ENCODE measurements at regions not wholly inside any gene's neighbourhood (a gene's known extent, or its start where the extent isn't known, plus 50 kb on each side); places are given as distances from the start of the nearest gene placed in this dataset.

DNA sequence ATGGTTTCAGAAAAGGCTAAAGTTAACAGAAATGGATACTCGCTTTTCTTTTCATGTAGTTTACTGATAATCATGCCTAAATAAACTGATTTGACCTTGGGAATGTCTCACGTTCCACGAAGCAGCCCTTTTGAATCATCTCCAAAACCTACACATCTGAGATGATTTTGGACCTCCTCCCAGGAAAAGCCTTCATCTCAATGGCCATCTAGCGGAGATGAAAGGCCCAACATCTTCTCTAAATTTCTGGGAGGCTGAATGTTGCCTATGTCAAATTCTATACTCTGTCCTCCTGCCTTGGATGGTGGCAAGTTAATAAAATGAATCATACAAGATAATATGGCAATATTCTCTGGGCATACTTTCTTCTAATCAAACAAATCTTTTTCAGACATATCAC, 448.5 kb downstream of the ZEB2 start:
- H3K27me3 ChIP-seq (ENCODE audit: low read length), result no peaks in the 10 kb centered on the region
- no peak for TF ChIP-seq EZH2phosphoT487 (conservative IDR thresholded peaks at IDR 0.05; ENCODE audit: low read length)
- TF ChIP-seq CTCF (IDR thresholded peaks at IDR 0.05; ENCODE audit: insufficient read depth, low read length, poor library complexity, severe bottlenecking), result no peak
- H2AFZ ChIP-seq (ENCODE audit: low read depth, low read length, severe bottlenecking), result no peak overlapping the region
- H3F3A ChIP-seq (ENCODE audit: insufficient read depth), result no peaks in the 10 kb centered on the region
- H3K79me2 ChIP-seq (ENCODE audit: insufficient read depth, low read length), result no peaks in the 10 kb centered on the region
- H3K9ac ChIP-seq (ENCODE audit: low read length), result no peak overlapping the region
- no peaks in the 10 kb centered on the region for H4K20me1 ChIP-seq (ENCODE audit: low read depth, low read length)
- H3K9me3 ChIP-seq (ENCODE audit: insufficient read depth, low read length), result no peaks in the 10 kb centered on the region
- H3K36me3 ChIP-seq (ENCODE audit: low read length), result no peaks in the 10 kb centered on the region
- no peaks in the 10 kb centered on the region for H3K9me2 ChIP-seq (replicated peaks; ENCODE audit: insufficient read depth, low read length)
- H3K4me2 ChIP-seq (ENCODE audit: low read depth, low read length, poor library complexity, severe bottlenecking), result no peak overlapping the region
- no peak overlapping the region for H3K4me3 ChIP-seq (ENCODE audit: insufficient read depth, low read length, poor library complexity, severe bottlenecking)
- H3K27ac ChIP-seq (ENCODE audit: low read depth, low read length), result no peak overlapping the region

DNA sequence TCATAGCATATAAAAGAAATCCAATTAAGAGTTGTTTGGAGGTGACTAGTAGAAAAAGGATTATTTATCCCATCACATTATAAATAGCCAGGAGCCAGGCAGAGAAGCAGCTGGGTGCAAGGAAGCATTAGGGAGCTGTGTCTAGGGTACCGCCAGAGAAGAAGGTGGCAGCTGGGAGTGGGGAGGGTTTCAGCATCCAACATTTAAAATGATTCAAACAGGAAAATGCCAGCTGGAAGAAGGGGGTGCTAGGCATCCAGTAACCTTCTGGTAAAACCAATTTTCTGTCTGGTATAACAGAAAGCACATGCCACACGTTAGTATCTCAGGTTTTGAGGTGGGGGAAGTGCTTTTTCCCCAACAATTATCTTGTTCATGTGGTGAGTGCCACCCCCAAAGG, 452.4 kb downstream of the ZEB2 start:
- no peak overlapping the region for H2AFZ ChIP-seq (ENCODE audit: low read depth, low read length, severe bottlenecking)
- no peak overlapping the region for H3K9ac ChIP-seq (ENCODE audit: low read length)
- TF ChIP-seq CTCF (IDR thresholded peaks at IDR 0.05; ENCODE audit: insufficient read depth, low read length, poor library complexity, severe bottlenecking) (no peak), EZH2phosphoT487 (conservative IDR thresholded peaks at IDR 0.05; ENCODE audit: low read length) (no peak)

DNA sequence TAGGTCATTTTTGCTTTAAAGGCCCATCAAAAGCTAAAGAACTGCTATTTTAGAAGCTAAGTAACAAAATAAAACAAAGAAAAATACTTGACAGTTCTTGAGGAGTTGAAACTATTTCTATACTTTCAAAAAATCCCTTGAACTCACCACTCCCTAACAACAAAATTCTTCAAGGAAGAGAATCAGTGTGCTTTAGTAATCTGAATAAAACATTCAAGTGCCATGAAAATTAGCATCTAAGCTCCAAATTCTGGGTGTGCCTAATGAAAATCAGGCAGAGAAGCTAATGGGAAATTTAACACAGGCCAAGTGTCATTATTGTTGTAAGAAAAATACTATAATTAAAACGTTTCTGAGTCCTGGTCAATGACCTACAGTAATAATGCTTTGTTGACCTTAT, 456.3 kb downstream of the ZEB2 start:
- H3K27ac ChIP-seq (ENCODE audit: low read depth, low read length), result no peak overlapping the region
- H3K27me3 ChIP-seq (ENCODE audit: low read length), result no peaks in the 10 kb centered on the region
- no peak overlapping the region for H3K4me3 ChIP-seq (ENCODE audit: insufficient read depth, low read length, poor library complexity, severe bottlenecking)
- H2AFZ ChIP-seq (ENCODE audit: low read depth, low read length, severe bottlenecking), result no peak overlapping the region
- H3K9me3 ChIP-seq (ENCODE audit: insufficient read depth, low read length), result no peaks in the 10 kb centered on the region
- no peaks in the 10 kb centered on the region for H4K20me1 ChIP-seq (ENCODE audit: low read depth, low read length)
- H3F3A ChIP-seq (ENCODE audit: insufficient read depth), result no peaks in the 10 kb centered on the region
- TF ChIP-seq EZH2phosphoT487 (conservative IDR thresholded peaks at IDR 0.05; ENCODE audit: low read length) (no peak), CTCF (IDR thresholded peaks at IDR 0.05; ENCODE audit: insufficient read depth, low read length, poor library complexity, severe bottlenecking) (no peak)
- no peaks in the 10 kb centered on the region for H3K79me2 ChIP-seq (ENCODE audit: insufficient read depth, low read length)
- H3K4me2 ChIP-seq (ENCODE audit: low read depth, low read length, poor library complexity, severe bottlenecking), result no peak overlapping the region
- H3K9ac ChIP-seq (ENCODE audit: low read length), result no peak overlapping the region
- H3K9me2 ChIP-seq (replicated peaks; ENCODE audit: insufficient read depth, low read length), result no peaks in the 10 kb centered on the region
- H3K36me3 ChIP-seq (ENCODE audit: low read length), result no peaks in the 10 kb centered on the region

More for the DNA sequence above, 452.4 kb downstream of the ZEB2 start:
- Histone ChIP-seq H3K27ac (ENCODE audit: low read depth, low read length) (no peak overlapping the region), H3K4me3 (ENCODE audit: insufficient read depth, low read length, poor library complexity, severe bottlenecking) (no peak overlapping the region), H3K9me3 (ENCODE audit: insufficient read depth, low read length) (no peaks in the 10 kb centered on the region), H3K36me3 (ENCODE audit: low read length) (no peaks in the 10 kb centered on the region), H3K27me3 (ENCODE audit: low read length) (no peaks in the 10 kb centered on the region), H4K20me1 (ENCODE audit: low read depth, low read length) (no peaks in the 10 kb centered on the region), H3K4me2 (ENCODE audit: low read depth, low read length, poor library complexity, severe bottlenecking) (no peak overlapping the region), H3F3A (ENCODE audit: insufficient read depth) (no peaks in the 10 kb centered on the region), H3K9me2 (replicated peaks; ENCODE audit: insufficient read depth, low read length) (no peaks in the 10 kb centered on the region), H3K79me2 (ENCODE audit: insufficient read depth, low read length) (no peaks in the 10 kb centered on the region)

Measured in SU-DHL-6 (cell line).